ENCODE measurements at regions not wholly inside any gene's neighbourhood (a gene's known extent, or its start where the extent isn't known, plus 50 kb on each side); places are given as distances from the start of the nearest gene placed in this dataset.

GRCh38 chr3:40969756-40970466 lies 229.4 kb upstream of the CTNNB1 start:
- no peak overlapping the region for H3K27ac ChIP-seq (replicated peaks in 1 of 4)
- H3K4me3 ChIP-seq = no peak overlapping the region
- TF ChIP-seq POLR2AphosphoS5 (IDR thresholded peaks at IDR 0.05) = no peak
- TF ChIP-seq EP300 (IDR thresholded peaks at IDR 0.05) = no peak
- no peak for TF ChIP-seq POLR2A (IDR thresholded peaks at IDR 0.05; ENCODE audit: low read depth)
- no peak for TF ChIP-seq CTCF (IDR thresholded peaks at IDR 0.05)
- no peak for DNase-seq (ENCODE audit: extremely low spot score)
- no peaks in the 10 kb centered on the region for H3K9me3 ChIP-seq
- intact Hi-C loops (cut with DNase I) = loop anchor here (5.0 to 10.0 kb wide), 2 partner anchors 232 to 385 kb away; no protein-coding TSS in a partner anchor
- H3K36me3 ChIP-seq = no peaks in the 10 kb centered on the region
- H3K27me3 ChIP-seq = no peaks in the 10 kb centered on the region
- WGBS = 93% methylated on average over 3 of the region's 3 CpGs
- H3K4me1 ChIP-seq = peaks cover 46 to 50% (median 49%) of the 10 kb centered on the region in 4 donors

DNA sequence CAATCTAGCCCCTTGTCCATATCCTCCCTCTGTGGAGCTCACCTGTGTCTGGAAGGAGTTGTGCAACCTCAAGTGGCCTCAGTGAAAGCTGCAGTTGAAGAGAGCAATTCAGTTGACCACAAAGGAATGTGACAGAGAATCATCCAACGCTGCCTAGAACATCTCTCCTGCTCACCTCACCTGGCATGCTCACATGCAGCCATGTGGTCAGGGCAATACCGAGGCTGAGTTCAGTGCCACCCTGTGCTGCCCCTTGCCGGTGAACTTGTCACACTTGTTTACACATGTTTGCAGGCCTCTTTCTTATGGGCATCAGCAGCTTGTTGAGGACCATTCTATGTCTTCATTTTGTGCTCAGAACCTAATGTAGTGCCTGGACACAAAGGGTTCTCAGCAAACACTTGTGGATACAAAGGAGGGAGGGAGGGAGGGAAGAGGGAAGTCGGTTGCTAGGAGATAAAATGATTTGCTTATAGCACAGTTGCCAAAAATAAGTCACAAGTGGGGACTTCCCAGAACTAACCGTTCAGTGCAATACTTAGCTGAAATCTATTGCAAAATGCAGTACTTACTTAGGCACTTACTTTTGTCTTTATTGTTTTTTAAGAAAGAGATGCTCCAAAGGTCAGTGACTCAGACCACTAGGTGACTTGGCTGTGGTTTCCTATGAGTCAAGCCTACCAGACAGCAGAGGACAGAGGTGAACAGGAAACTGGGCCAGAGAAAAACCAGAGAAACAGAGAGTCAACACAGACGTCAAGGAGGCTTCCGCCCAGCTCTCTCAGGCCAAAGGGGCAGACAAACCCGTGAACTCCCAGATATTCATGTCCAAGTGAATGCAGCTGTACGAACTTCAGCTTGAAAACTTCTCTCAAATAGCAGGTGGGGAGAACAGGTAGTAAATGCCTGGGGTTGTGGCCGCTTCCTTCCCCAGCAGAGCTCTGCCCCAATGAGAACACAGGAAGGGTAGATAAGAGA lies 227.8 kb upstream of the CTNNB1 start:
- intact Hi-C loops (cut with DNase I) = loop anchor here (2.0 to 10.0 kb wide), 3 partner anchors 95 to 387 kb away; no protein-coding TSS in a partner anchor
- no peak for TF ChIP-seq CTCF (IDR thresholded peaks at IDR 0.05)
- TF ChIP-seq POLR2AphosphoS5 (IDR thresholded peaks at IDR 0.05) = peak; percentile 83 to 88
- TF ChIP-seq EP300 (IDR thresholded peaks at IDR 0.05) = peak; percentile 78
- no peak for TF ChIP-seq POLR2A (IDR thresholded peaks at IDR 0.05; ENCODE audit: low read depth)
- Histone ChIP-seq H3K36me3 (no peaks in the 10 kb centered on the region), H3K27me3 (no peaks in the 10 kb centered on the region), H3K4me3 (no peak overlapping the region), H3K9me3 (no peaks in the 10 kb centered on the region), H3K4me1 (peaks cover 61 to 66% (median 65%) of the 10 kb centered on the region in 4 donors), H3K27ac (replicated peaks in 1 of 4) (peak overlapping the region; percentile 65 to 82 (median 74))
- DNase-seq (ENCODE audit: extremely low spot score) = no peak
- 16% methylated on average over 9 of the region's 10 CpGs for WGBS

- 88% methylated on average over 4 of the region's 4 CpGs for WGBS
- Histone ChIP-seq H3K27ac (replicated peaks in 1 of 4) (peak overlapping the region; percentile 65 to 82 (median 74)), H3K4me1 (peaks cover 62 to 68% (median 67%) of the 10 kb centered on the region in 4 donors), H3K9me3 (no peaks in the 10 kb centered on the region), H3K36me3 (no peaks in the 10 kb centered on the region), H3K4me3 (no peak overlapping the region), H3K27me3 (no peaks in the 10 kb centered on the region)
- DNase-seq (ENCODE audit: extremely low spot score) = no peak
- TF ChIP-seq EP300 (IDR thresholded peaks at IDR 0.05) = no peak
- TF ChIP-seq CTCF (IDR thresholded peaks at IDR 0.05) = no peak
- no peak for TF ChIP-seq POLR2A (IDR thresholded peaks at IDR 0.05; ENCODE audit: low read depth)
- no peak for TF ChIP-seq POLR2AphosphoS5 (IDR thresholded peaks at IDR 0.05)
- intact Hi-C loops (cut with DNase I) = loop anchor here (2.0 to 10.0 kb wide), 3 partner anchors 96 to 388 kb away; no protein-coding TSS in a partner anchor
Observed at GRCh38 chr3:40972350-40972749, 227.0 kb upstream of the CTNNB1 start.

- intact Hi-C loops (cut with DNase I) = loop anchor here (2.0 to 10.0 kb wide), 3 partner anchors 96 to 388 kb away; no protein-coding TSS in a partner anchor
Observed at GRCh38 chr3:40973141-40973540, 226.2 kb upstream of the CTNNB1 start.

More at GRCh38 chr3:40973141-40973540, 226.2 kb upstream of the CTNNB1 start:
- no peak overlapping the region for H3K4me3 ChIP-seq
- 82% methylated on average over 2 of the region's 2 CpGs for WGBS
- H3K27ac ChIP-seq (replicated peaks in 1 of 4) = peak overlapping the region; percentile 5 to 65 (median 44)
- H3K27me3 ChIP-seq = no peaks in the 10 kb centered on the region
- H3K9me3 ChIP-seq = no peaks in the 10 kb centered on the region
- TF ChIP-seq POLR2A (IDR thresholded peaks at IDR 0.05; ENCODE audit: low read depth) = no peak
- no peak for TF ChIP-seq CTCF (IDR thresholded peaks at IDR 0.05)
- no peak for TF ChIP-seq POLR2AphosphoS5 (IDR thresholded peaks at IDR 0.05)
- H3K4me1 ChIP-seq = peaks cover 62 to 68% (median 67%) of the 10 kb centered on the region in 4 donors
- H3K36me3 ChIP-seq = no peaks in the 10 kb centered on the region
- no peak for DNase-seq (ENCODE audit: extremely low spot score)
